Thymus (tissue), 11 donors: ENCODE measurements at regions not wholly inside any gene's neighbourhood (a gene's known extent, or its start where the extent isn't known, plus 50 kb on each side); places are given as distances from the start of the nearest gene placed in this dataset.

Experiments
- DNase-seq, 9 donors: peaks; one replicate each; pipeline ENCODE4 v3.0.0-alpha.2; 2013; ENCODE audit warnings: low spot score in 9 of 9, low read depth in 6 of 9, missing footprints in 1 of 9
- H3K27ac ChIP-seq, 2 donors: one replicate each; pipeline ENCODE4 v1.5.1; 2013; ENCODE audit warnings: control low read depth in 1 of 2, low read depth in 1 of 2, low read length in 1 of 2, mild to moderate bottlenecking in 1 of 2, moderate library complexity in 1 of 2
- H3K27me3 ChIP-seq, 2 donors: one replicate each; pipeline ENCODE4 v1.5.1; 2013; ENCODE audit warnings: low read length in 1 of 2; ENCODE audit not compliant: control insufficient read depth in 2 of 2, insufficient read depth in 1 of 2
- H3K36me3 ChIP-seq, 2 donors: one replicate each; pipeline ENCODE4 v1.5.1; 2013; ENCODE audit warnings: low read length in 1 of 2, mild to moderate bottlenecking in 1 of 2, moderate library complexity in 1 of 2; ENCODE audit not compliant: control insufficient read depth in 2 of 2, insufficient read depth in 2 of 2
- H3K4me1 ChIP-seq, 2 donors: one replicate each; pipeline ENCODE4 v1.5.1; 2013; ENCODE audit warnings: low read length in 2 of 2; ENCODE audit not compliant: control insufficient read depth in 2 of 2, insufficient read depth in 2 of 2
- H3K4me3 ChIP-seq, 2 donors: one replicate each; pipeline ENCODE4 v1.5.1; 2013; ENCODE audit warnings: low read length in 2 of 2, control low read depth in 1 of 2, mild to moderate bottlenecking in 1 of 2
- H3K9me3 ChIP-seq, 2 donors: one replicate each; pipeline ENCODE4 v1.5.1; 2013; ENCODE audit warnings: low read length in 1 of 2, mild to moderate bottlenecking in 1 of 2; ENCODE audit not compliant: control insufficient read depth in 2 of 2, insufficient read depth in 1 of 2
- WGBS: extraction: QIAGEN DNeasy Blood & Tissue Kit; methylation state at CpG from one replicate; pipeline ENCODE4 v1.1.7; 2013; 5-methylcytosine and 5-hydroxymethylcytosine counted together
- donor health status: healthy.

GRCh38 chr16:17696616-17697015 is 225.9 kb upstream of the XYLT1 start:
- Histone ChIP-seq H3K27ac (no peak overlapping the region), H3K36me3 (no peaks in the 10 kb centered on the region), H3K4me1 (no peaks in the 10 kb centered on the region), H3K4me3 (no peak overlapping the region), H3K27me3 (no peaks in the 10 kb centered on the region), H3K9me3 (no peaks in the 10 kb centered on the region)
- DNase-seq: no peak
- 85% methylated on average over 3 of the region's 3 CpGs for WGBS

DNA sequence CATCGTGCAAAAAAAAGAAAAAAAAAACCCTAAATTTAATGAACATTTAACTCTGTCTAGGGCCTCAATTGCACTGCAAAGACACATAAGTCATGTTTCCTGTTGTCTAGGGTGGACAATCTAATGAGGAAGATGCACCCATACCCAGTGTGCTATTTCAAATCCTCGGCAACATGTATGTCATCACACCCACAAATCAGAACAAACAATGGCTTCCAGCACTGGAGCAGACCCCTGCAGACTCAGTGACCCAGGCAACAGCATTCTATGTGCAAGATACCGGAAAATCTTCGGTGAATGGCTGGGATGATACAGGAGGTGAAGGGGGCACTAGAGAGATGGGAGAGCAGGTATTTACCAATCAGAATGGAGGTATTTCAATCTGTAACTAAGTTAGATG is 221.7 kb upstream of the XYLT1 start:
- H3K27ac ChIP-seq: no peak overlapping the region
- DNase-seq: no peak
- no peaks in the 10 kb centered on the region for H3K36me3 ChIP-seq
- no peak overlapping the region for H3K4me3 ChIP-seq
- no peaks in the 10 kb centered on the region for H3K9me3 ChIP-seq
- no peaks in the 10 kb centered on the region for H3K27me3 ChIP-seq
- WGBS: 95% methylated on average over 4 of the region's 4 CpGs
- H3K4me1 ChIP-seq: no peaks in the 10 kb centered on the region

DNA sequence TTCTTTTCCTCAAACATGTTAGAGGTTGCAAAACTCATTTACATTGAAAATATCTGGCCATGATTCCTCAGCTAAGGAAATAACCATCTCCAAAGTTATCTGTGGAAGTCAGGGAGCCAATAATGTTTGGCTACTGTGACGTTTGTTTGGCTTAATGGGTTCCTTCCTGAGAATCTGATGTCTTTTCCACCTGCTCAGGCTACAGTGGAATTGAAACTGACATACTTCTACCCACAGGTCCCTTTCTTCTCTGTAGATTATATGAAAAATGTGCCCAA is 221.1 kb upstream of the XYLT1 start:
- Histone ChIP-seq H3K27ac (no peak overlapping the region), H3K36me3 (no peaks in the 10 kb centered on the region), H3K9me3 (no peaks in the 10 kb centered on the region), H3K27me3 (no peaks in the 10 kb centered on the region), H3K4me3 (no peak overlapping the region), H3K4me1 (no peaks in the 10 kb centered on the region)
- DNase-seq: no peak
- 51% methylated on average over 1 of the region's 1 CpG for WGBS

- no peak for DNase-seq
- Histone ChIP-seq H3K9me3 (no peaks in the 10 kb centered on the region), H3K4me1 (no peaks in the 10 kb centered on the region), H3K27me3 (no peaks in the 10 kb centered on the region), H3K36me3 (no peaks in the 10 kb centered on the region), H3K4me3 (no peak overlapping the region), H3K27ac (no peak overlapping the region)
- WGBS: 88% methylated on average over 7 of the region's 7 CpGs
Observed at GRCh38 chr16:17691106-17691898, 220.5 kb upstream of the XYLT1 start.

DNA sequence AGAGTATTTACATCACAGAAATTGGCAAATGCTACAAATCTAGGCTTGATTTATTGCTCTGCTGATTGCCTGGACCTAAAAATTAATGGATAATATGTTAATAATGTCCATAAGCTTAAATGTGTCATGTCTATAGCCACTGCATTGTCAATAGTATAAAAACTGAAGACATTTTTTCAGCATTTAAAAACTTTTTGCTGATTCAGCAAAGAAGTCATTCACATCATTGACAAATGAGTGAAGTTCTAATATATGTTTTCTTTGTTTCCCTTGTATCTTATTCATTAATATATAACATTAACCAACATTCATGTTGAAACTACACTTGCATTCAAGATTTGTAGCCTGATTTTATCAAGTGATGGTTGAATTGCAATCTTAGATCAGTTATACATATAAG is 214.7 kb upstream of the XYLT1 start:
- no peak overlapping the region for H3K27ac ChIP-seq
- no peaks in the 10 kb centered on the region for H3K9me3 ChIP-seq
- H3K4me1 ChIP-seq: no peaks in the 10 kb centered on the region
- DNase-seq: no peak
- no peak overlapping the region for H3K4me3 ChIP-seq
- H3K36me3 ChIP-seq: no peaks in the 10 kb centered on the region
- no peaks in the 10 kb centered on the region for H3K27me3 ChIP-seq

DNA sequence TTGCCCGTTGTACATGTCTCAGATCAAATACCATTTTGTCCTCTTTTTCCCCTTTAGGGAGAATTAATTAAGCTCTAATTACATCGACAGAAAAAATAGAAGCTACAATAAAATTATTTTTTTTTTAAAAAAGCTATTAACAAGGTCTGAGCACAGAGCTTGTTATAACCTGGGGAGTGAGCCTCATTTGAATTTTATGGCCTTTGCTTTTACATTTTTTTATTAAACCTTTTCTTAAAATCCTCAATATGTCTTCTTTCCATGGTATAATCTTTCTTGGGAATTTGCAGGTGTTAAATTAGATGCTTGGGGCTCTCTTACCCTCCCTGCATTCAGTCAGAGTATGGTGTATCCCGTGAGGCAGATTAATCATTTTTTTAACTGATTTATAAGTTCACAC is 212.5 kb upstream of the XYLT1 start:
- Histone ChIP-seq H3K4me3 (no peak overlapping the region), H3K36me3 (no peaks in the 10 kb centered on the region), H3K9me3 (no peaks in the 10 kb centered on the region), H3K27me3 (no peaks in the 10 kb centered on the region), H3K27ac (no peak overlapping the region), H3K4me1 (no peaks in the 10 kb centered on the region)
- 89% methylated on average over 3 of the region's 3 CpGs for whole genome bisulfite sequencing
- no peak for DNase-seq

GRCh38 chr16:17676171-17676570 is 205.4 kb upstream of the XYLT1 start:
- no peak for DNase-seq
- no peaks in the 10 kb centered on the region for H3K27me3 ChIP-seq
- no peak overlapping the region for H3K4me3 ChIP-seq
- WGBS: 94% methylated on average over 3 of the region's 3 CpGs
- H3K9me3 ChIP-seq: no peaks in the 10 kb centered on the region
- H3K27ac ChIP-seq: no peak overlapping the region
- H3K4me1 ChIP-seq: no peaks in the 10 kb centered on the region
- H3K36me3 ChIP-seq: no peaks in the 10 kb centered on the region

DNA sequence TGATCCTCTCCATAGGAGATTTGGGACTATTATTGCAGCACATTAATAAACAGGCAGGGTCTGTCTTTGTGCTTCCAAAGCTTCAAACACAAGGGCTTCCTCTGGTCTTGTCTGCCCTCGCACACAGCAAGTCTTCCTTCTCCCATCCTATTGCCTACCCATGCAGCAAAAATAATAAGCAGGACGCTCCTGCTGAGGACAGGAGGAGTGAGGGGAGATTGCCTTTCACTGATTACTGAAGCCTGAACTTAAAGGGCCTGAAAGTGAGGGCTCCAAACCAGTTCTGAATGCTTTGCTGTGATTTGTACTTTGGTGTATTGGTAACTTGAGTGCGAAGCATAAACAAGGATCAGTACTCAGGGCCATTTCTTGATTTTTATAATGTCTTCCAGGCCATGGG is 197.6 kb upstream of the XYLT1 start:
- Histone ChIP-seq H3K27me3 (no peaks in the 10 kb centered on the region), H3K9me3 (no peaks in the 10 kb centered on the region), H3K27ac (no peak overlapping the region), H3K4me1 (no peaks in the 10 kb centered on the region), H3K36me3 (no peaks in the 10 kb centered on the region), H3K4me3 (no peak overlapping the region)
- DNase-seq: no peak
- WGBS: 84% methylated on average over 3 of the region's 3 CpGs

GRCh38 chr16:17666293-17666692 is 195.5 kb upstream of the XYLT1 start:
- Histone ChIP-seq H3K9me3 (no peaks in the 10 kb centered on the region), H3K4me3 (no peak overlapping the region), H3K4me1 (no peaks in the 10 kb centered on the region), H3K36me3 (no peaks in the 10 kb centered on the region), H3K27ac (no peak overlapping the region), H3K27me3 (no peaks in the 10 kb centered on the region)
- no peak for DNase-seq
- WGBS: 88% methylated on average over 3 of the region's 3 CpGs

- Histone ChIP-seq H3K4me3 (no peak overlapping the region), H3K27ac (no peak overlapping the region), H3K36me3 (no peaks in the 10 kb centered on the region), H3K27me3 (no peaks in the 10 kb centered on the region), H3K9me3 (no peaks in the 10 kb centered on the region), H3K4me1 (no peaks in the 10 kb centered on the region)
- no peak for DNase-seq
- WGBS: 94% methylated on average over 3 of the region's 3 CpGs
Observed at GRCh38 chr16:17658881-17659280, 188.1 kb upstream of the XYLT1 start.
